Ovary (tissue), 3 donors: ENCODE measurements at regions not wholly inside any gene's neighbourhood (a gene's known extent, or its start where the extent isn't known, plus 50 kb on each side); places are given as distances from the start of the nearest gene placed in this dataset.

ENCODE experiments used
- CTCF ChIP-seq, 3 donors: fragments of 450-650 bp in 2 of 3; fragments of 200-600 bp in 1 of 3; IDR thresholded peaks; one replicate each; pipeline versions ENCODE4 v1.5.1 to v1.8.0; 2016 to 2022; ENCODE audit warnings: antibody characterized with exemption in 3 of 3, mild to moderate bottlenecking in 1 of 3
- EP300 ChIP-seq: sonication (generic); formaldehyde crosslinking; IDR thresholded peaks from one replicate; pipeline ENCODE4 v1.6.1; 2017; ENCODE audit warnings: antibody characterized with exemption
- donor health status: DM: no; HTN: no; CAD: no.

- TF ChIP-seq EP300 (no peak), CTCF (IDR thresholded peaks at IDR 0.05) (no peak)
Observed at GRCh38 chr4:184294606-184295133, 77.0 kb upstream of the ENPP6 start.
